ENCODE measurements at regions not wholly inside any gene's neighbourhood (a gene's known extent, or its start where the extent isn't known, plus 50 kb on each side); places are given as distances from the start of the nearest gene placed in this dataset.

- DNase-seq (ENCODE audit: low read depth): no peak
- no peak for TF ChIP-seq CTCF (IDR thresholded peaks at IDR 0.05; ENCODE audit: low read depth, low read length, missing control alignments)
- H3K4me3 ChIP-seq (ENCODE audit: low read depth, low read length): no peak overlapping the region
- in situ Hi-C loops (cut with HindIII; ENCODE audit: low sequenced_read_pairs): no loop called here
These were observed 227.7 kb downstream of the PRDM2 start for GRCh38 chr1:13927736-13928135.

- TF ChIP-seq CTCF (IDR thresholded peaks at IDR 0.05; ENCODE audit: low read depth, low read length, missing control alignments): no peak
- in situ Hi-C loops (cut with HindIII; ENCODE audit: low sequenced_read_pairs): no loop called here
- no peak for DNase-seq (ENCODE audit: low read depth)
- no peak overlapping the region for H3K4me3 ChIP-seq (ENCODE audit: low read depth, low read length)
These were observed 229.3 kb downstream of the PRDM2 start for GRCh38 chr1:13929313-13929712.

- H3K4me3 ChIP-seq (ENCODE audit: low read depth, low read length): no peak overlapping the region
- in situ Hi-C loops (cut with HindIII; ENCODE audit: low sequenced_read_pairs): no loop called here
- TF ChIP-seq CTCF (IDR thresholded peaks at IDR 0.05; ENCODE audit: low read depth, low read length, missing control alignments): no peak
- DNase-seq (ENCODE audit: low read depth): no peak
These were observed 230.2 kb downstream of the PRDM2 start for GRCh38 chr1:13930151-13930550.

- in situ Hi-C loops (cut with HindIII; ENCODE audit: low sequenced_read_pairs): no loop called here
- DNase-seq (ENCODE audit: low read depth): no peak
These were observed 231.2 kb downstream of the PRDM2 start for GRCh38 chr1:13931226-13931625.

GRCh38 chr1:13935336-13935735 is 235.3 kb downstream of the PRDM2 start:
- no peak overlapping the region for H3K4me3 ChIP-seq (ENCODE audit: low read depth, low read length)
- no peak for DNase-seq (ENCODE audit: low read depth)
- no peak for TF ChIP-seq CTCF (IDR thresholded peaks at IDR 0.05; ENCODE audit: low read depth, low read length, missing control alignments)
- in situ Hi-C loops (cut with HindIII; ENCODE audit: low sequenced_read_pairs): no loop called here

More at GRCh38 chr1:13931226-13931625, 231.2 kb downstream of the PRDM2 start:
- TF ChIP-seq CTCF (IDR thresholded peaks at IDR 0.05; ENCODE audit: low read depth, low read length, missing control alignments): no peak
- H3K4me3 ChIP-seq (ENCODE audit: low read depth, low read length): no peak overlapping the region

GRCh38 chr1:13941315-13941714 is 241.3 kb downstream of the PRDM2 start:
- TF ChIP-seq CTCF (IDR thresholded peaks at IDR 0.05; ENCODE audit: low read depth, low read length, missing control alignments): no peak
- H3K4me3 ChIP-seq (ENCODE audit: low read depth, low read length): no peak overlapping the region
- no peak for DNase-seq (ENCODE audit: low read depth)
- in situ Hi-C loops (cut with HindIII; ENCODE audit: low sequenced_read_pairs): no loop called here

GRCh38 chr1:13943055-13943454 is 243.1 kb downstream of the PRDM2 start:
- no peak for TF ChIP-seq CTCF (IDR thresholded peaks at IDR 0.05; ENCODE audit: low read depth, low read length, missing control alignments)
- H3K4me3 ChIP-seq (ENCODE audit: low read depth, low read length): no peak overlapping the region
- in situ Hi-C loops (cut with HindIII; ENCODE audit: low sequenced_read_pairs): no loop called here
- DNase-seq (ENCODE audit: low read depth): no peak
